ENCODE measurements at regions not wholly inside any gene's neighbourhood (a gene's known extent, or its start where the extent isn't known, plus 50 kb on each side); places are given as distances from the start of the nearest gene placed in this dataset.
A peak's percentile ranks its signal among the peaks of the same experiment; 100 is the strongest.
"Not testable (repeated sequence)": the region's sequence is repeated elsewhere in the genome, so short reads cannot be mapped to it uniquely, and the experiment has no call there.

DNA sequence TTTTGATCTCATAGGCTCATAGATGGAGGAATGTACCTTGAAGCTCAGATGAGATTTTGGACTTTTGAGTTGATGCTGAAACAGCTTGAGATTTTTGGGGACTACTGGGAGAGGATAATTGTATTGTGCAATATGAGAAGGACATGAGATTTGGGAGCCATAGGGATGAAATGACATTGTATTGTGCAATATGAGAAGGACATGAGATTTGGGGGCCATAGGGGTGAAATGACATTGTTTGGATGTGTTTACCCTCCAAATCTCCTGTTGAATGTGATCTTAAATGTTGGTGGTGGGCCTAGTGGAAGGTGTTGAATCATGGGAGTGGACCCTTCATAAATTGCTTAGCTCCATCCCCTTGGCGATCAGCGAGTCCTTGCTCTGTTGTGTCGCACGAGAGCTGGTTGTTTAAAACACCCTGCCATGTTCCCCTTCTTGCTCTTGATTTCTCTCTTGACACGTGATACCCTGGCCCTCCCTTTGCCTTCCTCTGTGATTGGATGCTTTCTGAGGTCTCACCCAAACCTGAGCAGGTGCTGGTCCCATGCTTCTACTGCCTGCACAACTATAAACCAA lies 110.9 kb upstream of the TPTE start:
- DNase-seq (ENCODE audit: low spot score) = not testable (repeated sequence)

DNA sequence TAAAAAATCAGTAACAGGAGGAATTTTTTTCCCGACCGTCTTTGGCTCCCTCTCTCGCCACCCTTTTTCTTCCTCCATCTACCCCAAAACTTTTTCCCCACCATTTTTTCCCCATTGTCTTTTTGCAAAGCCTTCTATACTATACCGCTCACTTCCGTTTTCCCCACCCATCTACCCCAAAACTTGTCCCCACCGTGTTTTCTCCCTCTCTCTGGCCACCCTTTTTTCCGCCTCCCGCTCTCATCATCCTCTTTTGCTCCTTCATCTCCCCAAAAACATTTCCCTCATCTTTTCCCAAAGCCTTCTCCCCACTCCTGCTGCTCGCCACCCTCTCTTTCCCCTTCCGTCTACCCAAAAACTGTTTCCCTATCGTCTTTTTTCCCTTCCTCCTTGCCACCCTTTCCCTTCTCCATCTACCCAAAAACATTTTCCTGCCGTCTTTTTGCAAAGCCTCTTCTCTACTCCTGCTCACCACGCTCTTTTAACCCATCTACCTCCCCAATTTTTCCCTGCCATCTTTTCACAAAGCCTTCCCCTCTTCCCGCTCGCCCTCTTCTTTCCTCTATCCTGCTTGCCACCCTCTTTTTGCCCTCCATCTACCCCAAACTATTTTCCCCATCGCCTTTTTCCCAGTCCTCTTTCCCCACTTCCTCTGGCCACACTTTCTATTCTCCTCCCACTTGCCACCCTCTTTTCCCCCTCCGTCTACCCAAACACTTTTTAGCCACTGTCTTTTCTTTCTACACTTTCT lies 109.4 kb upstream of the TPTE start:
- not testable (repeated sequence) for DNase-seq (ENCODE audit: low spot score)

DNA sequence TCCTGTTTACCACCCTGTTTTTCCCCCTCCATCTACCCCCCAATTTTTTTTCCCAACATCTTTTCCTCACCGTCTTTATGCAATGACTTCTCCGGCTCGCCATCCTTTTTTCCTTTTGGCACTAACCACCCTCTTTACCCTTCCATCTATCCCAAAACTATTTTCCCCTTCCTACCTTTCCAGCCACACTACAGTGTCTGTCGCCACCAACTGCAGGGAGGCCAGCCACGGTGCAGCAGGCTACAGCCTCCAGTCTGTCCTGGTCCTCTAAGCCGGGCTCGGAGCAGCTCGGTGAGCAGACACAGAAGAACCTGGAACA lies 108.5 kb upstream of the TPTE start:
- not testable (repeated sequence) for DNase-seq (ENCODE audit: low spot score)

DNA sequence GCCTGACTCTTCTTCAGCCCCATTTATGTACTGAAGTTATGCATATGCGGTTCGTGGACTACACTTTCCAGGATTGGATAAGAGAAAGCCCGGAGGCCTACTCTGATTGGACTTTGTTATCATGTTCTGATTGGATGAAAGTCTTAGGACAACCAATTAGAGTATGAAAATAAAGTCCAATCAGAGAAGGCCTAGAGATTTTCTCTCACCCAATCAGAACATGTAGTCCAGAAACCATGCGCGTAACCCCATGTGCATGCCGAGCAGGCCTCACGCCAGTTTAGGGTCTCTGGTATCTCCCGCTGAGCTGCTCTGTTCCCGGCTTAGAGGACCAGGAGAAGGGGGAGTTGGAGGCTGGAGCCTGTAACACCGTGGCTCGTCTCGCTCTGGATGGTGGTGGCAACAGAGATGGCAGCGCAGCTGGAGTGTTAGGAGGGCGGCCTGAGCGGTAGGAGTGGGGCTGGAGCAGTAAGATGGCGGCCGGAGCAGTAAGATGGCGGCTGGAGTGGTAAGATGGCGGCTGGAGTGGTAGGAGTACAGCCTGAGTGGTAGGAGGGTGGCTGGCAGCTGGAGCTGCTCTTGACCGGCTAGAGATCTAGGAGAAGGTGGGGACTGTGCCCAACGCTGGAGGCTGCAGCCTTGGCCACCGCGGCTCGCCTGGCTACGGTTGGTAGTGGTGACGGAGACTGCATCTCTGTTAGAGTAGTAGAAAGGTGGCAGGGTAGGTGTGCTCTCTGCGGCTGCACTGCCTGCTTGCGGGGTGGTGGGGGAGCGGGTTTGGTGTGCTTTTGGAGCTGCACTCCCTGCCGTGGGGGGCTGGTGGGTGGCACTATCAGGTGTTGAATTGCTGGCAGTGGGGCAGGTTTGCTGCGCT lies 107.9 kb upstream of the TPTE start:
- DNase-seq (ENCODE audit: low spot score) = peak; percentile 8

DNA sequence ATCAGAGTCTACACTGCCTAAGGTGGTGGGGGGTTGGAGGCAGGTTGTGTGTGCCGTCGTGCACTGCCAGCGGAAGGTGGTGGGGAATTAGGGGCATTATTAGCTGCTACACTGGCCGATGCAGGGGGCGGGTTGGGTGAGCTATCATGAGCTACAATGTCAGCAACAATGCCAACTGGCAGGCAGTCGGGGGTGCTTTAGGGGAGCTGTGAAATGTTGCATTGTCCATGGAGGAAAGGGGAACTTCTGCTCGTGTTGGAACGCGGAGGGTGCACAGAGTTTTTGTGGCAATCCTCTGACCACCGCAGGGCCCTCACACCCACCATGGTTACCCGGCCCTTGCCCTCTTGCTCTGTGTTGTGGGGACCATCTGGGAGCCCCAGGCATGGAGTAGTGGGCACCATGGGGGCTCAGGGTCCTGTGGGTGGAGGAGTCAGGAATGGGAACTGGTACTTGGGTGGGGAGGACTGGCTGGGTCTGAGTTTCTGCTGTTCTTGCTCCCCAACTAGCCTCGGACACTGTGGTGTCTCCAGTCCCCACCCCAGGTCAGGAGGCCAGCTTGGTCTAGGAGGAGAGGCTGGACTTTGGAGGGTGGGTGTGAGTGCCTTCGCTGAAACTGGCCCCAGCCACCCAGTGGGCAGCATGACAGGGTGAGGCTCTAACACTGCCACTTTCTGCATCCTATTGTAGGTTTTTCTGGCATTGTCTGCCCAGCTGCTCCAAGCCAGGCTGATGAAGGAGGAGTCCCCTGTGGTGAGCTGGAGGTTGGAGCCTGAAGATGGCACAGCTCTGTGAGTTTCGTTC lies 107.1 kb upstream of the TPTE start:
- DNase-seq (ENCODE audit: low spot score) = peak; percentile 8

DNA sequence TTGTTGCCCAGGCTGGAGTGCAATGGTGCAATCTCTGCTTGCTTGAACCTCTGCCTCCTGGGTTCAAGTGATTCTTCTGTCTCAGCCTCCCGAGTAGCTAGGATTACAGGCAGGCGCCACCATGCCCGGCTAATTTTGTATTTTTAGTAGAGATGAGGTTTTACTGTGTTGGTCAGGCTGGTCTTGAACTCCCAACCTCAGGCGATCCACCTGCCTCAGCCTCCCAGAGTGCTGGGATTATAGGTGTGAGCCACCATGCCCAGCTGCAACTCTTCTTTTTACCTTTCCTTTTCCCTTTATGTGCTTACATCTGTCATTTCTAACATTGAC lies 106.5 kb upstream of the TPTE start:
- not testable (repeated sequence) for DNase-seq (ENCODE audit: low spot score)

DNA sequence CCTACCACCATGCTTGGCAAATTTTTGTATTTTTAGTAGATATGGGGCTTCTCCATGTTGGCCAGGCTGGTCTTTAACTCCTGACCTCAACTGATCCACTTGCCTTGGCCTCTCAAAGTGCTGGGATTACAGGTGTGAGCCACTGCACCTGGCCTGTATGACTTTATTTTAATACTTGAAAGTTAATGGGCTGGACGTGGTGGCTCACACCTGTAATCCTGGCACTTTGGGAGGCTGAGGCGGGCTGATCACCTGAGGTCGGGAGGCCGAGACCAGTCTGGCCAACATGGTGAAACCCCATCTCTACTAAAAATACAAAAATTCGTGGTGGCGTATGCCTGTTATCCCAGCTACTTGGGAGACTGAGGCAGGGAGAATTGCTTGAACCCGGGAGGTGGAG lies 105.9 kb upstream of the TPTE start:
- DNase-seq (ENCODE audit: low spot score) = not testable (repeated sequence)

DNA sequence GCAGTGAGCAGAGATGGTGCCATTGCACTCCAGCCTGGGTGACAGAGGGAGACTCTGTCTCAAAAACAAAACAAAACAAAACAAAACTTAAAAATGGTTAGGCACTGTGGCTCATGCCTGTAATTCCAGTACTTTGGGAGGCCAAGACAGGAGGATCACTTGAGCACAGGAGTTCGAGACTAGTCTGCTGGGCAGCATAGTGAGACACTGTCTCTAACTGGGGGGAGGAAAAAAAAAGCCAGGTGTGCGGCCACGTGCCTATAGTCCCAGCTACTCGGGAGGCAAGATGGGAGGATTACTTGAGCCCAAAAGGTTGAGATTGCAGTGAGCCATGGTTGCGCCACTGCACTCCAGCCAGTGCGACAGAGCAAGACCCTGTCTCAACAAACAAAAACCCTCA lies 105.5 kb upstream of the TPTE start:
- peak; percentile 4 for DNase-seq (ENCODE audit: low spot score)

DNA sequence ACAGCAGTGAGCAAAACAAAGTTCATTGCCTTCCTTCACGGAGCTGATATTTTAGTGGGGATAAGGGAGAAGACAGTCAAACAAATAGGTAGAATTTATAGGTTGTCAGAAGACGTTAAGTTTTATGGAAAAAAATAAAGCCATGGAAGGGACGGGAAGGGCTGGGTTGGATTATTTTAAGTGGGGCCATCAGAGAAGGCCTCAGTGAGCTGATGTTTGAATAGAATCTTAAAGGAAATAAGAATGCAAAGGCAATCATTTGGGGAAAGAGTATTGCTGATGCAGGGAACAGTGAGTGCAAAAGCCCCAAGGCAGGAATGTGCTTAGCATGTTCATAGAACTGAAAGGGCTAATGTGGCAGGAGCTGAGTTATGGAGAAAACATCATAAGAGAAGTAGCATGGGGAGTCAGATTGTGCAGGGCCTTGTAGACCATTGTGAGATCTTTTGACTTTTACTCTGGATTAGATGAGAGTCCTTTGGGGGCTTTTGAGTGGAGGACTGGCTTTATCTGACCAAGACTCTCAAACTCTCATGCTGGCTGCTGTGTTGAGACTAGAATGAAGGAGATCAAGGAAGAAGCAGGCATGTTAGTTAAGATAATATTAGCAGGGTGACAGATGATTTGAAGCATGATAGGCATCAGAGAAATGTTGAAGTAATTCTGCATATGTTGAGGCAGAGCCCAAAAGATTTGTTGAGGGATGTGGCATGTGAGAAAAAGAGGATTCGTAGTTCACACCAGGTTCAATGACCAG lies 104.5 kb upstream of the TPTE start:
- DNase-seq (ENCODE audit: low spot score) = peak; percentile 5

DNA sequence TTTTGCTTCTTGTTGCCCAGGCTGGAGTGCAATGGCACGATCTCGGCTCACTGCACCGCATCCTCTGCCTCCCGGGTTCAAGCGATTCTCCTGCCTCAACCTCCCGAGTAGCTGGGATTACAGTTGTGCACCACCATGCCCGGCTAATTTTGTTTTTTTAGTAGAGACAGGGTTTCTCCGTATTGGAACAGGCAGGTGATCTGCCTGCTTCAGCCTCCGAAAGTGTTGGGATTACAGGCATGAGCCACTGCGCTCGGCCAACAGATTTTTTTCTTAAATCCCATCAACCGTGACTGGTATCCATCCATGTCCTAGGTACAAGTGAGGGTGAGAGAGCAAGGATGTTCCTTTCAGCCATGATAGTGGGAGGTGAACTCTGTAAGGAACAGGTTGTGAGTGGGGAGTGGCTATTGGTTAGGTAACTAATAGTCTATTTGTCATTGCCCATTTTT lies 103.8 kb upstream of the TPTE start:
- peak; percentile 18 for DNase-seq (ENCODE audit: low spot score)

DNA sequence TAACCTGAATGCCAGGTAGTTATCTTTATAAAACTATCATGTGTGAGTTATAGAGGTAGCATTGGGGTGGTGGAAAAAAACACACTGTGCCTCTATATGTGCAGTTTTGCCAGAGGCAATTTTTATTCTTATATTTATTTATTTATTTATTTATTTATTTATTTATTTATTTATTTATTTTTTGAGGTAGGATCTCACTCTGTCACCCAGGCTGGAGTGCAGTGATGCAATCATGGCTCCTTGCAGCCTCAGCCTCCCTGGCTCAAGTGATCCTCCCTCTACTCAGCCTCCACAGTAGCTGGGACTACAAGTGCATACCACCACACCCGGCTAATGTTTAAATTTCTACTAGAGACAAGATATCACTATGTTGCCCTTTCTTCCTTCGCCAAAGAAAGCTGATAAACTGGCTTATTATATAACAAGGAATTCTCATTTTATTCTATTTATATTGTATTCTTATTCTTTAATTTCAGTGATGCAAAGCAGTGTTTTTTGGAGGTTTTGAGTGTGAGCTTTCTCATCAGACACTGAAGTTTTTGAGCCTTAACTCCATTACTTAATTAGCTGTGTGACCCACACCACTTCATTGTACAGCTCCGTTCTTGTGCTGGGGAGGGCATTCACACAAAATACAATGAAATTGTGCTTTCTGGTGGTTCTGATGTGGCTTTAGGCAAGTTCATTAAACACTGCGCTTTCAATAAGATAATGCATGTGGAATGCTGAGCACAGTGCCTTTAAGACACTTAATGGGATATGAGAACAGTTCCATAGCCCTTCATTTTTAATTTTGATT lies 102.9 kb upstream of the TPTE start:
- DNase-seq (ENCODE audit: low spot score) = peak; percentile 7

DNA sequence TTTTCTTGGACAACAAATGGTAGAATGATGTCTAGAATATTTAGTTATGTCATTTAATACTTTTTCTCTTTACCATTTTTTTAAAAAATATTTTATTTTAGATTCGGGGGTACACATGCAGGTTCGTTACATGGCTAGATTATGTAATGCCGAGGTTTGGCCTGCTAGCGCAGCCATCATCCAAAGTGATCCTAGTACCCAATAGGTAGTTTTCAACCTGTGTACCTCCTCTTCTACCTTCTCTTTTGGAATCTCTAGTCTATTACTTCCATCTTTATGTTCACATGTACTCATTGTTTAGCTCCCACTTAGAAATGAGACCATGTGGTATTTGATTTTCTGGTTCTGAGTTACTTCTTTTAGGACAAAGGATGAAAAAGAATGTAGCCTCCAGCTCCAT lies 100.2 kb upstream of the TPTE start:
- not testable (repeated sequence) for DNase-seq (ENCODE audit: low spot score)

DNA sequence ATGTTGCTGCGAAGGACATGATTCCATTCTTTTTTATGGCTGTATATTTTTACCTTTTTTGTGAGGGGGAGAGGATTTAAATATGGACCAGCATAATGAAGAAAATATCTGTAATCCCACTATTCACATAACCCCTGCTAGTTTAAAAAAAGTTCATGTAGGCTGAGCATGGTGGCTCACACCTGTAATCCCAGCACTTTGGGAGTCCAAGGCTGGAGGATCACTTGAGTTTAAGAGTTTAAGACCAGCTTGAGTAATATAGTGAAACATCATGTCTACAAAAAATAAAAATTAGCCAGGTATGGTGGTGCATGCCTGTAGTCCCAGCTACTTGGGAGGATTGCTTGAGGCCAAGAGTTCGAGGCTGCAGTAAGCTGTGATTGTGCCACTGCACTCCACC lies 99.8 kb upstream of the TPTE start:
- not testable (repeated sequence) for DNase-seq (ENCODE audit: low spot score)

DNA sequence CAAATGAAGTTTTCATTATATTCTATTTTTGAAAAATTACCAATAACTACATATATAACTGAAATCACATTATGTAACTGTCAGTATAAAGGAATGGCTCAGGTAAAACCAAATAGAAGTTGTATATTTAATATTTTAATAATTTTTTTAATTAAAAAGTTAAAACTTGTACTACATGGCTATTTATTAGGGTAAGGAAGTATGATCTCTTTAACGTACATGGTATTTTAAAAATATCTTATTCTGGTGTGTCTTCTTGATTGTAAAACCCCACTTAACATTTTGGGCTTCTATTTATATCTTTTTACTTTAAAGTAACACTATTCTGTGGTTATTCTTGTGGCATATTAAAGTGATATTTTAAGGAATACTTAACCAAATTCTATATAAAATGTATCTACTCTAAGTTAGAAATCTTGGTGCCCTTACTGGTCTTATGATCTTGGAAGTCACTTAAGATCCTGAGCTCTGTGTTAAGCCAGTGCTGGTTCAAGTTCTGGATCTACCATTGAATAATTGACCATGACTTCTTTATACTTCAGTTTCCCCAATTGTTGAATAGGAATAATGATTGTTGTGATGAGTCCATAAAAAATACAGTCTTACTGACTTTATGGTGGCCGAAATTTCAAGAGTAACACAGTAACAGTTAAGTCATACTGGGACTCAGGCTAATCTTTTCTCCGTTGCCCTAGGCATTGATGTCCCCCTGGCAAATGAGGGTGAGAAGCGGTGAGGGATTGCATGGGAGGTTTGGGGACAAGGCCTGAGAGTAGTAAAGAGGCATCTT lies 97.1 kb upstream of the TPTE start:
- DNase-seq (ENCODE audit: low spot score) = not testable (repeated sequence)

DNA sequence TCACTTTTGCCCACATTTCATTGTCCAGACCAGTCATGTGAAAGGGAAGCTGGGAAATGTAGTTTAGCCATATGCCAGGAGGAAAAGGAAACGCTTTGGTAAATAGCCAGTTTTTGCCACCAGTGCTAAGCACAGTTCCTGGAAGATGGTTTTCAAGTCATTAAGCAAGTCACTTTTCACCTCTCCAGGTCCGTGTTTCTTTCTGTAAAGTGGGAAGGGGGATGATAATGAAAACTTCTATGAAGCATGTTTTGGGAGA lies 96.6 kb upstream of the TPTE start:
- not testable (repeated sequence) for DNase-seq (ENCODE audit: low spot score)

DNA sequence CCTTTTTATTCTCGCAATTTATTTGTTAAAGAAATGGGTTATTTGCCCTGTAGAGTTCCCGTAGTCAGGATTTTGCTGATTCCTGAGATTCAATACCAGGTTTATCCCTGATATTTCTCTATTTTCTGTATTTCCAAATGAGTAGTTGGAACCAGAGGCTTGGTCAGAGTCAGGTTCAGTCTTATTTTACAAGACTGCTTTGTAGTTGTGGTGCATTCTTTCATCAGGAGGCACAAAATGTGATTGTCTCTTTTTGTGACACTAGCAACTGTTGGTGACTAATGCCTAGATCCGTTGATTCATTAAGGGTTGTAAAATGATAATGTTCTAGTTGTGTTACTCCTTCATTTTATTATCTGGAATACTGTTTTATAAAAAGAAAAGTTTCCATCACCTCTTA lies 95.5 kb upstream of the TPTE start:
- no peak for DNase-seq (ENCODE audit: low spot score)

DNA sequence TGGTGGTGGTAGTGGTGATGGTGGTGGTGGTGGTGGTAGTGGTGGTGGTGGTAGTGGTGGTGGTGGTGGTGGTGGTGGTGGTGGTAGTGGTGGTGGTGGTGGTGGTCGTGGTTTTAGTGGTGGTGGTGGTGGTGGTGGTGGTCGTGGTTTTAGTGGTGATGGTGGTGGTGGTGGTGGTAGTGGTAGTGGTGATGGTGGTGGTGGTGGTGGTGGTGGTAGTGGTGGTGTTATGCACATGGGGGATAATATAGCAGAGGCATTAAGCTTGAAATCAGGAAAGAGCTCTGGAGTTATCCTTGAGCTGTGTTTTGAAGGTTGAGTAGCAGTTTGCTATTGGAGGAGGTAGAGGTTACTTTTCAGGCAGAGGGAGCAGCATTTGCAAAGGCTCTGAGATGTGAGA lies 94.6 kb upstream of the TPTE start:
- not testable (repeated sequence) for DNase-seq (ENCODE audit: low spot score)

DNA sequence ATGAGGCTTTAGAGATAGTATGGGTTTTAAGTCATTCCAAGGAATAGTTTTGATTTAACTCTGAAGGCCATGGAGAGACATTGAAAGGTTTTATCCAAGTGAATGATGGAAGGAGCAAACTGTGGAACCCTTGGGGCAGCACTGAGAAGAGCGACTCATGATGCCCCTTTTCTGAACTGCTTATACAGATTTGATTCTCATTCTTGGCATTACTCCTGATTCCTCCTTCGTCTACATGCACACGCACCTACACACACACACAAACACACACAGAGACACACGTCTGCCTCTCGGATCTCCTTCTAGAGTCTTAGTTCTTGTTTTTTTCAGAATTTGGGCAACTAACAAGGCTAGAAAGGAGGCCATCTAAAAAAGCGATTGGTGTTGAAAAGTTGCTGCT lies 94.1 kb upstream of the TPTE start:
- not testable (repeated sequence) for DNase-seq (ENCODE audit: low spot score)

DNA sequence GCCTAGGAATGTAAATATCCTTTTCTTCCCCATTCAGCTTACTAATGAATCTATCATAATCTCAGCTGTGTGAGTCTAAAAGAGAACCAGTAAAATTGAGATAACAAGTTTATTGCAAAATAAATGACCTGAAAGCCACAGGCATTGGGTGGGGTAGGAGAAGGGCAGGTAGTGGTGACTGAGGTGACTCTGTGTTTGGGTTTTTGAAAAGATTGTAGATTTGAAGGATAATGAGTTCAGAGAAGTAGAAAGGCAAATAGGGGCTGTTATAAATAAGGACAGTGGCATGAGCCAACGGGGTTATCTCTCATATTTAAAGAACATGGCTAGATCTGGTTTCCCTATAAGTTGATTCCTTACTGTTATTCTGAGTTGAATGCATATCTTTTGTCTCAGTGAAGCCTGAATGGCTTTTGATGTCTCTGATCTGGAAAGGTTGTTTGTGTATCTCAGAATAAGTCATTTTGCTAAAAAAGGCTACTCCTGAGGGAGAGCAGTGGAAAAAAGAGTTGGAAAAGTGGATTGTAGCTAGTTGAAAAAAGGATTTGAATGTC lies 92.3 kb upstream of the TPTE start:
- not testable (repeated sequence) for DNase-seq (ENCODE audit: low spot score)

DNA sequence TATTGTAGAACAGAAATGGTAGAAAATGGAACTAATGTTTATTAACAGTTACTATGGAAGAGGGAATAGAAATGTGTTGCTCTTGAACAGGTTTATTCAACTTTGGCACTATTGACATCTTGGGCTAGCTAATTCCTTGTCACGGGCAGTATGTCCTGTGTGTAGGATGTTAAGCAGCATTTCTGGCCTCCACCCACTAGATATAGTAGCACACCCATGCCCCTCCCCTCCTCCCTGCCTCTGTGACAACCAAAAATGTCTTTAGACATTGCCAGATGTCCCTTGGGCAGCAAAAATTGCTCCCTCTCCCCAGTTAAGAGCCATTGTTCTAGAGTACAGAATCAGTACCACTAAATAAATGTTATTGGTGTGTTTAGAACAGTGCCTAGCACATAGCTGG lies 91.4 kb upstream of the TPTE start:
- DNase-seq (ENCODE audit: low spot score) = peak; percentile 5

All from AG08396 (cell line).